ENCODE measurements at regions not wholly inside any gene's neighbourhood (a gene's known extent, or its start where the extent isn't known, plus 50 kb on each side); places are given as distances from the start of the nearest gene placed in this dataset.

DNA sequence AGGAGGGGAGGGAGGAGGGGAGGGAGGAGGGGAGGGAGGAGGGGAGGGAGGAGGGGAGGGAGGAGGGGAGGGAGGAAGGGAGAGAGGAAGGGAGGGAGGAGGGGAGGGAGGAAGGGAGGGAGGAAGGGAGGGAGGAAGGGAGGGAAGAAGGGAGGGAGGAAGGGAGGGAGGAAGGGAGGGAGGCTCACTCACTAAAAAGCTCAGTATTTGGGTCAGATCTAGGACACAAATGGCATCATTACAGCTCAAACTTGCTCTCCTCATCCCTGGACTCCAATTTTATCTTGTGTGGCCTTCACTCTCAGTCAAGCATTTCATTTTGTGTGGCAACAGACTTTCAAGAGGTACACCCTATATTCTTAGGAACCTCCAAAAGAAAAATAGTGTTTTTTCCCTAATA lies 435.4 kb downstream of the IRS1 start:
- no peak for DNase-seq

DNA sequence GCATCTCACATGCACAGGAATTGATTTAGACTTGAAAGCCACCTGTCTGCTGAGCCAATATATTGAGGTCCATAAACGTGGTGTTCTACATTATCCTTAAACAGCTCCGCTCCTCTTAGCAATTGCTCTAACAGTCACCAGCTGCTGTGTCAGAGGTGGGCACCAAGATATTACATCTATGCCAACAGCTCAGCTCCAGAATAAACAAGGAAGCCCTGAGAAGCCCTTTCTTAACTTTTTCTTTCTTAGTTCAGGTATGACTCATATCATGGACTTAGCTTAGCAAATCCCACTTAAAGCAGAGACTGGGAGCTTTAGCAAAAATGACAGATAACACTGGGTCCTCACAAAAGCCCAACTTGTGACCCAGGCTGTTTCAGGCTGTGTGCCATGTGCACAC lies 436.6 kb downstream of the IRS1 start:
- no peak for DNase-seq

GRCh38 chr2:226360658-226361057 lies 439.0 kb downstream of the IRS1 start:
- DNase-seq, result no peak

DNA sequence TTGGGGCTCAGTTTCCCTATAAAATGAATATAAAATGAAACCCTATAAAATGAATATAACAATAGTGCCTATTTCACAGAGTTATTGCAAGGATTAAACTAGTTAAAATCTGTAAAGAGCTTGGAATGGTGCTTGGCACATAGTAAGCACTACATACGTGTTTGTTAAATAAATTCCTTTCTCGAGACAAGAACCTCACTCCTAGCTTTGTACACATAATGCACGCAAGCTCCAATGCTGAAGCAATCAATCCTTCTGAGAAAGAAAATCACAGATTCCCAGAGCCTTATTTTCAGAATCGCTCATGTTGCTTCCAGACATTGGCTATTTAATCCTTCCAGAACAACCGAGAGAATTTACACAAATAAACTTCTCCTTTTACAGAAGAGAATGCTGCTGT lies 440.9 kb downstream of the IRS1 start:
- no peak for DNase-seq

- no peak for DNase-seq
Observed at GRCh38 chr2:226357816-226358215, 441.8 kb downstream of the IRS1 start.

GRCh38 chr2:226355600-226355999 lies 444.0 kb downstream of the IRS1 start:
- no peak for DNase-seq

GRCh38 chr2:226354434-226354833 lies 445.2 kb downstream of the IRS1 start:
- no peak for DNase-seq

DNA sequence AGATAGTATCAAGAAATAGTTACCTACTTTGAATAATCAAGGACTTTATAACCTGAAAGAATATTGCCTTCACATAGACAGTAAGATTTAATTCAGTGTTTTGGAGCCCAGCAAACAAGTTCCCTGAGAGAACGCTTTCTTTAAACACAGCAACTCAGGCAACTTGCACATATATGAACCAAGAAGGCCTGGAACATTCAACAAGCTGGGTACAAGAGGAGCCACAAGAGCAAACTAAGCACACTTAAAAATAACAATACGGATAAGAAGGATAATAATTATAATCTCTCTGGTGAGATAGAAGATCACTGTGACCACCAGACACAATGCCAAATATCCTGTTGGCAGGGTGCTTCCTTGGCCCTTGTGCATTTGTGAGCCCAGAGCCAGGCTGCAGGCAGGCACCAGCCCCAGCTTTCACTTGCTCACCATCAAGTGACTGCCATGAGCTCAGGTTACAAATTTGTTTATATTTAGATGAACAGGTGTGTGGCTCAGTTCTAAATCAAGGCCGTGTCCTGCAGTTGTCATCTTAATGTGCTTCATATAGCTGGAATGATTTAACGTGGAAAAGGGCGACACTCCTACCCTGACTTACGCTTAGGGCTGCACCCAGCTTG lies 446.6 kb downstream of the IRS1 start:
- DNase-seq, result no peak

DNA sequence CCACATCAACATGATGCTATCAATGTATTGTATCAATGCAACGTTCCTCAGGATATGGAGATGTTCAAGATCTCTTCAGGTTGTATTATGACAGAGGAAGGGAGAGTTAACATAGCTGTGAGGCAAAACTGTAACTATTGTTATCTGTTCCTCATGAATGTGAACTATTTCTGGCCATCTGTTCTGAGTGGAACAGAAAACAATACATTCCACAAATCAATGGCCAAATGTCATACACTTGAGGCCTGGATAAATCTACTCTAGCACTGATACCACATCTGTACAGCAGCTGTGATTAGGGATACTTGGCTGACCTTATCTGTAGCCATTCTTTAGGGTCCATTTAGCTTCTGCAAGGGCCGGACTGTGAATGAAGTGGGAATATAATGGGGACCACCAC lies 447.9 kb downstream of the IRS1 start:
- no peak for DNase-seq

- DNase-seq, result no peak
Observed at GRCh38 chr2:226339616-226340015, 460.0 kb downstream of the IRS1 start.

- no peak for DNase-seq
Observed at GRCh38 chr2:226338825-226339224, 460.8 kb downstream of the IRS1 start.

- no peak for DNase-seq
Observed at GRCh38 chr2:226337941-226338600, 461.5 kb downstream of the IRS1 start.

- no peak for DNase-seq
Observed at GRCh38 chr2:226336283-226336682, 463.3 kb downstream of the IRS1 start.

- DNase-seq, result no peak
Observed at GRCh38 chr2:226334981-226335720, 464.5 kb downstream of the IRS1 start.

GRCh38 chr2:226333388-226333787 lies 466.2 kb downstream of the IRS1 start:
- no peak for DNase-seq

- no peak for DNase-seq
Observed at GRCh38 chr2:226330206-226330605, 469.4 kb downstream of the IRS1 start.

DNA sequence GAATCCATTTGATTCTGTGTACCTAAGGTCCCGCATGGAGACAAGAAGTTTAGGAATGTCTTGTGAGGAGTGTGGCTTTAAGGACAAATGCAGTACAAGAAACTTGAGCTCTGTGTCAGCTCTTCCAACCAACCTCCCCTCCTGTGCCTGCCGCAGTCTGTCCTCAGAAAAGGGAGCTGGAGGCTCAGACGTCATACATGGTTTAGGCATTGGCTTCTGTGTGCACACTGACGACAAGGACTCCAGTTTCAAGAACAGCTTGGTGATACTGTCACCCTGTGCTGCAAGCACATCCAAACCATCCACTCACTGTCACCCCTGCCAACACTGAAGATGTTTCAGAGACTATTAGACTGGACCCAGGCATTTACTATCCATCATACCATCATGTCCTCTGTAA lies 470.4 kb downstream of the IRS1 start:
- no peak for DNase-seq

GRCh38 chr2:226327830-226328229 lies 471.8 kb downstream of the IRS1 start:
- no peak for DNase-seq

DNA sequence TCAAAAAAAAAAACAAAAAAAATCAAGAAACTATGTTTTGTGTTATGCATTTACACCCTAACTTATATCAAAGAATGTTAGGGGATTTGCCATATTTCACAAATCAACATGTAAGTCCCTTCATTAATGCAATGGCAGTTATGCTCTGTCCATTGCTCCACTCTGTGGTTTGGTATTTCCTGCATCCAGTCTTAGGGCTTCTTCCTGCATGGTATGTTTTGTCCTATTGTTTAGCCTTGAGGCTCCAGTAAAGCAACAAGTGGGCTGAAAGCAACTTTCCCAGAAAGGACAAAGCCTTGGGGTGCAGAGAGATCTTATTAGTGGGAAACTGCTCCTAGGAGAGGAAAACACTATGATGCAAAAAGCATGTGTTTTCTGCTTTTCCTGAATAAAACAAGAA lies 474.1 kb downstream of the IRS1 start:
- DNase-seq, result no peak

GRCh38 chr2:226320076-226320948 lies 479.3 kb downstream of the IRS1 start:
- DNase-seq, result no peak

- DNase-seq, result no peak
Observed at GRCh38 chr2:226317970-226318369, 481.6 kb downstream of the IRS1 start.

- no peak for DNase-seq
Observed at GRCh38 chr2:226313060-226313459, 486.6 kb downstream of the IRS1 start.

DNA sequence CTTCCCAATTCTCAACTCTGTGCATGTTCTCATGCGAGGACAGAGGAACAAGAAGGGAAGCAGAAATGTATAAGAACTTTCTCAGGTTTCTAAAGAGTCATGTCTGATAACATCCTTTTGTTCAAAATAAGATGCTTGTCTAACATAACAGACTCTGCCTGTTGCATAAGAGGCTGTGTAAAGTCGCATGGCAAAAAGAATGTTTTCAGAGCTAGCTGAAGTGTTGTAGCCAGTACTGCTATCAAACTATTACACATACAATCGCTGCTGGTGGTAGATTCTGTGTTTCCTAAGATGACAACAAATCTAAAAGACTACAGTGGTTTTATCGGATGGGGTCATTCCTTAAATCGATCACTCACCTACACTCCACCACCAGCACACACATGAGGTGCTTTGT lies 487.5 kb downstream of the IRS1 start:
- DNase-seq, result no peak

Measured in activated T-cell treated with anti-CD3 and anti-CD28 coated beads for 4 hours (primary cell).